ENCODE measurements at regions not wholly inside any gene's neighbourhood (a gene's known extent, or its start where the extent isn't known, plus 50 kb on each side); places are given as distances from the start of the nearest gene placed in this dataset.

GRCh38 chr13:112233256-112233655 lies 142.9 kb upstream of the SPACA7 start:
- TF ChIP-seq CTCF (IDR thresholded peaks at IDR 0.05; ENCODE audit: insufficient read depth, low read depth, low read length) = no peak
- no peaks in the 10 kb centered on the region for H3K27me3 ChIP-seq (ENCODE audit: control insufficient read depth, insufficient read depth, low read length)
- ChIA-PET POLR2A (no interaction called here), CTCF (no interaction called here)
- DNase-seq (ENCODE audit: low read depth) = no peak
- no peaks in the 10 kb centered on the region for H3K36me3 ChIP-seq (ENCODE audit: control insufficient read depth, insufficient read depth, low read length)
- no peak overlapping the region for H3K4me3 ChIP-seq (ENCODE audit: low read depth, low read length)

DNA sequence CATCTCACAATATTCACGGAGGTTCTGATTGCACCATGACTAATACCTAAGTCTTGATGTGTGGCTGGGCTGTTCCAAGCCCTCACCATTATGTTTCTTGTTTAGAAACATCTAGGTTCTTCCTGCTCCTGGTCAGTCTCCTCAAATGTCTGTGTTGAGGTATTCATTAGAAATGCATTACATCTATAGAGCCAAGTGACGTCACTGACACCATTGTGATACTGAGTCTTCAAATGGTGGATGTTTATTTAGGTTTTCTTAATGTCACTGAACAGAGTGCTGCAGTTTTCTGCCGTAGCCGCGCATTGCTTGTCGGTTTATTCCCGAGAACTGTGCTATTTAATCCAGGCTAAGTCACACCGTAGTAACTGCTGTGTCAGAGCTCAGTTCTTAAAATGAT lies 142.4 kb upstream of the SPACA7 start:
- Histone ChIP-seq H3K4me3 (ENCODE audit: low read depth, low read length) (no peak overlapping the region), H3K36me3 (ENCODE audit: control insufficient read depth, insufficient read depth, low read length) (no peaks in the 10 kb centered on the region), H3K27me3 (ENCODE audit: control insufficient read depth, insufficient read depth, low read length) (no peaks in the 10 kb centered on the region)
- DNase-seq (ENCODE audit: low read depth) = no peak
- no peak for TF ChIP-seq CTCF (IDR thresholded peaks at IDR 0.05; ENCODE audit: insufficient read depth, low read depth, low read length)
- ChIA-PET CTCF (no interaction called here), POLR2A (no interaction called here)

- ChIA-PET CTCF (no interaction called here), POLR2A (no interaction called here)
- TF ChIP-seq CTCF (IDR thresholded peaks at IDR 0.05; ENCODE audit: insufficient read depth, low read depth, low read length) = no peak
- Histone ChIP-seq H3K27me3 (ENCODE audit: control insufficient read depth, insufficient read depth, low read length) (no peaks in the 10 kb centered on the region), H3K36me3 (ENCODE audit: control insufficient read depth, insufficient read depth, low read length) (no peaks in the 10 kb centered on the region), H3K4me3 (ENCODE audit: low read depth, low read length) (no peak overlapping the region)
- no peak for DNase-seq (ENCODE audit: low read depth)
Measured at GRCh38 chr13:112234131-112234875, 141.9 kb upstream of the SPACA7 start.

DNA sequence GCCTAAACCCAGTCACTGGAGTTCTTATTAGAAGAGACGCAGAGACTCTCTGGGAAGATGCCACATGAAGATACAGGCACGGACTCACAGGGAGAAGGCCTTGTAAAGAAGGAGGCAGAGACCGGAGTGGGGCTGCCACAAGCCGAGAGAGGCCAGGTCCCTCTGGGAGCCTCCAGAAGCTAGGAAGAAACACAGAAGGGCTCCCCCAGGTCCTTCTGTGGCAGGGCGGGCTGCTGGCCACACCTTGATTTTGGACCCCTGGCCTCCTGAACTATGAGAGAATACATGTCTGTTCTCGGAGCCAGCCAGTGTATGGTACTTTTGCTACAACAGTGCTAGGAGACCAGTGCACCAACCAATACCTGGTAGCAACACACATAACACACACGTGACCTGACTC lies 140.1 kb upstream of the SPACA7 start:
- H3K4me3 ChIP-seq (ENCODE audit: low read depth, low read length) = no peak overlapping the region
- no peaks in the 10 kb centered on the region for H3K36me3 ChIP-seq (ENCODE audit: control insufficient read depth, insufficient read depth, low read length)
- no peak for TF ChIP-seq CTCF (IDR thresholded peaks at IDR 0.05; ENCODE audit: insufficient read depth, low read depth, low read length)
- ChIA-PET POLR2A (no interaction called here), CTCF (no interaction called here)
- DNase-seq (ENCODE audit: low read depth) = no peak
- no peaks in the 10 kb centered on the region for H3K27me3 ChIP-seq (ENCODE audit: control insufficient read depth, insufficient read depth, low read length)

DNA sequence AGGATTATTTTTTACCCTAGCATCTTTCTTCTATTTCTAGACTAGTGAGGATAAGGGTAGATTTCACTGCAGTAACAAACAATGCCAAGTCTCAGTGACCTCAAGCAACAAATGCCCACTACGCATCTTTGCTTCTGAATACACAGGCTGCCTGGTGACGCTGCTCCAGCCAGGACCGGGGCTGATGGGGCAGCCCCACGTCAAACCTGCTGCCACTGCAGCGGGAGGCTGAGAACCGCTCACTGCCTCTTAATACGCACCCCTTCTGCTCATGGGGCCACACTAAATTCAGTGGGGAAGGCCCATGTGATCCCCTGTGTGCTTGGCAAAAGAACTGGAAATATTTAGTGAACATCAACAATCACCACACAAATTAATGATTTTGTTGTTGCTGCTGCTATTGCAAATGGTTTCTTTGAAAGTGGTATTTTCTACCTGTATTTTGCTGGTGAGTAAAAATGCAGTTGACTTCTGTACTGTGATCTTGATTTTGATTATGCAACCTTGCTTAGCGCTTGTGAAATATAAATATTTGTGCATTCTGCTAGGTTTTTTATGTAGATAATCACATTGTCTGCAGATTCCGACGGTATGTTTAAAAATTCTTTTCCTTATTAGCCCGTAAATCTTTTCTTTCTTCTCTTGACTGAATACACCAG lies 139.5 kb upstream of the SPACA7 start:
- Histone ChIP-seq H3K4me3 (ENCODE audit: low read depth, low read length) (no peak overlapping the region), H3K27me3 (ENCODE audit: control insufficient read depth, insufficient read depth, low read length) (no peaks in the 10 kb centered on the region), H3K36me3 (ENCODE audit: control insufficient read depth, insufficient read depth, low read length) (no peaks in the 10 kb centered on the region)
- DNase-seq (ENCODE audit: low read depth) = no peak
- ChIA-PET CTCF (no interaction called here), POLR2A (no interaction called here)
- no peak for TF ChIP-seq CTCF (IDR thresholded peaks at IDR 0.05; ENCODE audit: insufficient read depth, low read depth, low read length)
